ENCODE measurements at regions not wholly inside any gene's neighbourhood (a gene's known extent, or its start where the extent isn't known, plus 50 kb on each side); places are given as distances from the start of the nearest gene placed in this dataset.

GRCh38 chr11:119974051-119974450 is 163.9 kb downstream of the TRIM29 start:
- Histone ChIP-seq H3K9me3 (replicated peaks; ENCODE audit: control insufficient read depth, insufficient read depth, low read length) (no peaks in the 10 kb centered on the region), H3K9ac (replicated peaks; ENCODE audit: extremely low read depth, insufficient read depth, low read length) (no peak overlapping the region), H3K4me3 (replicated peaks in 1 of 3; ENCODE audit: insufficient read depth in 1 of 3, low read depth in 1 of 3, low read length in 3 of 3) (no peak overlapping the region), H3K4me2 (ENCODE audit: insufficient read depth, low read length) (no peak overlapping the region), H3K4me1 (ENCODE audit: control insufficient read depth, extremely low read depth, insufficient read depth, low read length) (no peaks in the 10 kb centered on the region), H3K79me2 (ENCODE audit: control insufficient read depth, insufficient read depth, low read length) (no peaks in the 10 kb centered on the region), H2AFZ (ENCODE audit: low read depth, low read length) (no peak overlapping the region), H4K20me1 (replicated peaks; ENCODE audit: control insufficient read depth, extremely low read depth, insufficient read depth, low read length) (no peaks in the 10 kb centered on the region), H3K36me3 (ENCODE audit: control insufficient read depth in 2 of 2, extremely low read depth in 1 of 2, insufficient read depth in 2 of 2, low read length in 2 of 2) (no peaks in the 10 kb centered on the region), H3K27ac (ENCODE audit: insufficient read depth, low read depth, low read length) (no peak overlapping the region), H3K9me1 (replicated peaks; ENCODE audit: control insufficient read depth, extremely low read depth, insufficient read depth, low read length) (no peaks in the 10 kb centered on the region), H3K27me3 (ENCODE audit: control insufficient read depth in 2 of 2, insufficient read depth in 2 of 2, low read length in 2 of 2) (no peaks in the 10 kb centered on the region)
- FAIRE-seq (no peak), DNase-seq (ENCODE audit: low read depth, low spot score) (no peak)
- CTCF ChIA-PET, result no interaction called here
- BruUV-seq (replicated peaks), result no TSS peak
- intact Hi-C loops (cut with micrococcal nuclease) (no loop called here), dilution Hi-C loops (cut with MboI; ENCODE audit: extremely low pct_ligation_motif_present, low sequenced_read_pairs) (no loop called here)
- TF ChIP-seq POLR2A (IDR thresholded peaks at IDR 0.05; ENCODE audit: low read depth, low read length), result no peak
- no peak for TF ChIP-seq JUN (IDR thresholded peaks at IDR 0.05; ENCODE audit: borderline replicate concordance, insufficient read depth, insufficient read length, low read depth)
- no peak for TF ChIP-seq CTCF (IDR thresholded peaks at IDR 0.05; ENCODE audit: extremely low read depth in 1 of 2, insufficient read depth in 1 of 2, low read depth in 1 of 2, low read length in 2 of 2)
- TF ChIP-seq POLR2AphosphoS5 (IDR thresholded peaks at IDR 0.05; ENCODE audit: insufficient read depth, low read depth, low read length), result no peak
- TF ChIP-seq FOS (IDR thresholded peaks at IDR 0.05; ENCODE audit: borderline replicate concordance, insufficient read depth, low read length), result no peak
- TF ChIP-seq EZH2 (IDR thresholded peaks at IDR 0.05; ENCODE audit: borderline replicate concordance, low read depth, low read length, severe bottlenecking), result no peak
- TF ChIP-seq MAX (IDR thresholded peaks at IDR 0.05; ENCODE audit: insufficient read depth, insufficient read length), result no peak
- no peak for TF ChIP-seq MYC (IDR thresholded peaks at IDR 0.05; ENCODE audit: low read depth, low read length)
- no peak for TF ChIP-seq GATA2 (IDR thresholded peaks at IDR 0.05; ENCODE audit: insufficient read depth, insufficient read length, low read depth, low read length)
- POLR2A ChIA-PET, result no interaction called here

Measured in endothelial cell of umbilical vein (primary cell).